GM23338 (cell line): ENCODE measurements at regions not wholly inside any gene's neighbourhood (a gene's known extent, or its start where the extent isn't known, plus 50 kb on each side); places are given as distances from the start of the nearest gene placed in this dataset.

ENCODE experiments used
- CREB1 ChIP-seq: fragments of 250-450 bp; sonication (Bioruptor Pico); IDR thresholded peaks from 2 replicates; pipeline ENCODE4 v1.5.0; 2020; ENCODE audit warnings: low read depth, mild to moderate bottlenecking, moderate library complexity
- CTCF ChIP-seq, 2 experiments: fragments of 200-600 bp in 1 of 2; sonication (generic) in 1 of 2; conservative IDR thresholded peaks; 2 replicates each; pipeline versions ENCODE4 v1.5.1 to v1.6.1; 2016 to 2017; ENCODE audit warnings: antibody characterized with exemption in 2 of 2, low read depth in 2 of 2, mild to moderate bottlenecking in 2 of 2, moderate library complexity in 1 of 2
- ETS1 ChIP-seq: IDR thresholded peaks from 2 replicates; pipeline ENCODE4 v1.6.1; 2016; ENCODE audit warnings: antibody characterized with exemption
- EZH2 ChIP-seq: fragments of 200-600 bp; sonication (generic); IDR thresholded peaks from one replicate; pipeline ENCODE4 v1.8.0; 2017; ENCODE audit warnings: antibody characterized with exemption, mild to moderate bottlenecking, low read depth; ENCODE audit not compliant: unreplicated experiment
- EZH2phosphoT487 ChIP-seq: fragments of 200-600 bp; sonication (generic); IDR thresholded peaks from one replicate; pipeline ENCODE4 v1.8.1; 2018; ENCODE audit warnings: antibody characterized with exemption; ENCODE audit not compliant: unreplicated experiment
- JUNB ChIP-seq: IDR thresholded peaks from one replicate; pipeline ENCODE4 v1.6.1; 2016; ENCODE audit warnings: antibody characterized with exemption; ENCODE audit not compliant: unreplicated experiment
- NANOG ChIP-seq: IDR thresholded peaks from 2 replicates; pipeline ENCODE4 v1.6.1; 2016; ENCODE audit warnings: antibody characterized with exemption, borderline replicate concordance
- POLR2AphosphoS5 ChIP-seq: IDR thresholded peaks from 2 replicates; pipeline ENCODE4 v1.6.1; 2016; ENCODE audit warnings: antibody characterized with exemption, low read depth
- REST ChIP-seq: IDR thresholded peaks from one replicate; pipeline ENCODE4 v1.6.1; 2018; ENCODE audit warnings: antibody characterized with exemption; ENCODE audit not compliant: unreplicated experiment
- ZNF114 ChIP-seq: fragments of 250-450 bp; sonication (Bioruptor Pico); IDR thresholded peaks from 2 replicates; pipeline ENCODE4 v1.5.0; 2020; ENCODE audit warnings: mild to moderate bottlenecking, moderate library complexity
- ZNF331 ChIP-seq: fragments of 250-450 bp; sonication (Bioruptor Pico); IDR thresholded peaks from 2 replicates; pipeline ENCODE4 v1.5.0; 2020; ENCODE audit warnings: low read depth, mild to moderate bottlenecking, moderate library complexity

GRCh38 chrX:148284056-148284455, 216.4 kb upstream of the AFF2 start:
- TF ChIP-seq EZH2phosphoT487 (no peak), CTCF (conservative IDR thresholded peaks at IDR 0.05; ENCODE audit: low read depth in 2 of 2) (no peak), EZH2 (no peak), POLR2AphosphoS5 (no peak), REST (no peak), JUNB (no peak), CREB1 (CRISPR knock-in tag) (no peak), ZNF331 (CRISPR knock-in tag) (no peak), ETS1 (no peak), ZNF114 (CRISPR knock-in tag) (no peak), NANOG (no peak)
